Lower lobe of right lung (tissue), 2 donors: ENCODE measurements at regions not wholly inside any gene's neighbourhood (a gene's known extent, or its start where the extent isn't known, plus 50 kb on each side); places are given as distances from the start of the nearest gene placed in this dataset.
"Not testable (repeated sequence)": the region's sequence is repeated elsewhere in the genome, so short reads cannot be mapped to it uniquely, and the experiment has no call there.

ENCODE experiments used
- ATAC-seq, 2 donors: fragments of 200-7000 bp; cut with Tn5 transposase; one replicate each; pipeline ENCODE4 v1.9.1; 2020 to 2022; ENCODE audit warnings: mild to moderate bottlenecking in 2 of 2, moderate library complexity in 2 of 2
- DNase-seq: peaks from one replicate; pipeline ENCODE4 v3.0.0-alpha.2; 2020
- H3K27ac ChIP-seq: fragments of 200-600 bp; one replicate; pipeline ENCODE4 v1.8.0; 2022
- H3K27me3 ChIP-seq: fragments of 200-600 bp; one replicate; pipeline ENCODE4 v1.8.0; 2022; ENCODE audit warnings: low read depth
- H3K36me3 ChIP-seq: fragments of 200-600 bp; one replicate; pipeline ENCODE4 v1.8.0; 2022; ENCODE audit warnings: mild to moderate bottlenecking
- H3K4me1 ChIP-seq: fragments of 200-600 bp; one replicate; pipeline ENCODE4 v1.8.0; 2022
- H3K4me3 ChIP-seq: fragments of 200-600 bp; one replicate; pipeline ENCODE4 v1.8.0; 2022; ENCODE audit warnings: mild to moderate bottlenecking
- H3K9me3 ChIP-seq: fragments of 200-600 bp; one replicate; pipeline ENCODE4 v1.8.0; 2022
- CTCF ChIP-seq: fragments of 200-600 bp; IDR thresholded peaks from one replicate; pipeline ENCODE4 v1.8.0; 2022; ENCODE audit warnings: antibody characterized with exemption, mild to moderate bottlenecking
- intact Hi-C: fragments of 100-400 bp; cut with DNase I; formaldehyde crosslinking; loops from one replicate; pipeline ENCODE4 v1.11.0; 2022
- donor health status: DM: no; HTN: yes; CAD: no; lungs with severe emphysema.

GRCh38 chr3:170680593-170680992 is 94.7 kb upstream of the SLC7A14 start:
- H3K4me3 ChIP-seq, result no peak overlapping the region
- ATAC-seq (no peak), DNase-seq (no peak)
- no peaks in the 10 kb centered on the region for H3K9me3 ChIP-seq
- intact Hi-C loops, result no loop called here
- H3K27ac ChIP-seq, result no peak overlapping the region
- TF ChIP-seq CTCF, result no peak
- no peaks in the 10 kb centered on the region for H3K27me3 ChIP-seq
- no peaks in the 10 kb centered on the region for H3K36me3 ChIP-seq
- no peaks in the 10 kb centered on the region for H3K4me1 ChIP-seq

DNA sequence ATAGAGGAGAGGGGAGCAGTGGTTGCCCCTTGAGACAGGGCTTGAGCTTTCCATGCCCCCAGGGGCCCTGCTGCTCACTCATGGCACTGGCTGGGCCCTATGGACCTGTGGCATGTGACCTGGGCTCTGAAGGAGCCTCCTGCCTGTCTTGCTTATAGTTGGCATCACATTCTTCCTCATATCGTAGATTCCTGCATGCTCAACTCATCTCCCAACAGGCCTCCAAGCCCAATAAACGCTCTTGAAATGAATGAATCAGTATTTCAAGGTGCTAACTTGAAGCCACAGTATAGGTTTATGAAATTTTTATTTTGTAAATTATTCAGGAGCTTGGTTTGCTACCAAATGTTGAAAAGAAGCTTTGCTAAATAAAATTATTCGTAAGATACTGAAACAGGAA is 93.3 kb upstream of the SLC7A14 start:
- H3K27me3 ChIP-seq, result no peaks in the 10 kb centered on the region
- H3K36me3 ChIP-seq, result no peaks in the 10 kb centered on the region
- H3K9me3 ChIP-seq, result no peaks in the 10 kb centered on the region
- ATAC-seq (no peak), DNase-seq (no peak)
- no peaks in the 10 kb centered on the region for H3K4me1 ChIP-seq
- intact Hi-C loops, result no loop called here
- TF ChIP-seq CTCF, result no peak
- H3K4me3 ChIP-seq, result no peak overlapping the region
- no peak overlapping the region for H3K27ac ChIP-seq

GRCh38 chr3:170670504-170670903 is 84.6 kb upstream of the SLC7A14 start:
- Histone ChIP-seq H3K27ac (no peak overlapping the region), H3K4me3 (no peak overlapping the region), H3K9me3 (peaks cover 3% of the 10 kb centered on the region), H3K4me1 (no peaks in the 10 kb centered on the region), H3K27me3 (no peaks in the 10 kb centered on the region), H3K36me3 (no peaks in the 10 kb centered on the region)
- intact Hi-C loops, result no loop called here
- TF ChIP-seq CTCF, result no peak
- no peak for DNase-seq
- no peak for ATAC-seq

DNA sequence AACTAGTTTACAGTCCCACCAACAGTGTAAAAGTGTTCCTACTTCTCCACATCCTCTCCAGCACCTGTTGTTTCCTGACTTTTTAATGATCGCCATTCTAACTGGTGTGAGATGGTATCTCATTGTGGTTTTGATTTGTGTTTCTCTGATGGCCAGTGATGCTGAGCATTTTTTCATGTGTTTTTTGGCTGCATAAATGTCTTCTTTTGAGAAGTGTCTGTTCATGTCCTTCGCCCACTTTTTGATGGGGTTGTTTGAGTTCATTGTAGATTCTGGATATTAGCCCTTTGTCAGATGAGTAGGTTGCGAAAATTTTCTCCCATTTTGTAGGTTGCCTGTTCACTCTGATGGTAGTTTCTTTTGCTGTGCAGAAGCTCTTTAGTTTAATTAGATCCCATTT is 77.1 kb upstream of the SLC7A14 start:
- H3K27me3 ChIP-seq, ATAC-seq, H3K27ac ChIP-seq, H3K4me1 ChIP-seq, H3K4me3 ChIP-seq, DNase-seq, intact Hi-C loops, H3K9me3 ChIP-seq, H3K36me3 ChIP-seq: not testable (repeated sequence)

GRCh38 chr3:170660139-170660538 is 74.3 kb upstream of the SLC7A14 start:
- no peak for TF ChIP-seq CTCF
- Histone ChIP-seq H3K36me3 (no peaks in the 10 kb centered on the region), H3K9me3 (no peaks in the 10 kb centered on the region), H3K27ac (no peak overlapping the region), H3K4me1 (no peaks in the 10 kb centered on the region), H3K27me3 (no peaks in the 10 kb centered on the region), H3K4me3 (no peak overlapping the region)
- DNase-seq (no peak), ATAC-seq (no peak)
- intact Hi-C loops, result no loop called here

GRCh38 chr3:170657312-170657711 is 71.4 kb upstream of the SLC7A14 start:
- H3K4me3 ChIP-seq, result no peak overlapping the region
- no peak for ATAC-seq

More at GRCh38 chr3:170657312-170657711, 71.4 kb upstream of the SLC7A14 start:
- intact Hi-C loops, result no loop called here
- no peak for TF ChIP-seq CTCF
- H3K36me3 ChIP-seq, result no peaks in the 10 kb centered on the region
- H3K9me3 ChIP-seq, result no peaks in the 10 kb centered on the region
- no peak overlapping the region for H3K27ac ChIP-seq
- no peak for DNase-seq
- no peaks in the 10 kb centered on the region for H3K4me1 ChIP-seq
- H3K27me3 ChIP-seq, result no peaks in the 10 kb centered on the region
